HG02885 (cell line): ENCODE measurements at regions not wholly inside any gene's neighbourhood (a gene's known extent, or its start where the extent isn't known, plus 50 kb on each side); places are given as distances from the start of the nearest gene placed in this dataset.
"Not testable (repeated sequence)": the region's sequence is repeated elsewhere in the genome, so short reads cannot be mapped to it uniquely, and the experiment has no call there.

Experiments used
- ATAC-seq: cut with Tn5 transposase; IDR thresholded peaks from one replicate; pipeline ENCODE4 v1.9.1; 2021; ENCODE audit warnings: mild to moderate bottlenecking; ENCODE audit not compliant: unreplicated experiment, poor library complexity

- ATAC-seq = no peak
Measured at GRCh38 chr4:156137679-156138473, 184.2 kb upstream of the CTSO start.

- ATAC-seq = no peak
Measured at GRCh38 chr4:156132196-156132595, 178.5 kb upstream of the CTSO start.

GRCh38 chr4:156128616-156129015 is 174.9 kb upstream of the CTSO start:
- ATAC-seq = no peak

GRCh38 chr4:156118507-156119220 is 165.0 kb upstream of the CTSO start:
- no peak for ATAC-seq

- ATAC-seq = no peak
Measured at GRCh38 chr4:156117743-156118142, 164.1 kb upstream of the CTSO start.

- ATAC-seq = no peak
Measured at GRCh38 chr4:156116991-156117390, 163.3 kb upstream of the CTSO start.

- peak; percentile 46 for ATAC-seq
Measured at GRCh38 chr4:156113138-156113765, 159.6 kb upstream of the CTSO start.

- no peak for ATAC-seq
Measured at GRCh38 chr4:156111686-156112085, 158.0 kb upstream of the CTSO start.

- peak; percentile 45 for ATAC-seq
Measured at GRCh38 chr4:156109943-156110900, 156.6 kb upstream of the CTSO start.

GRCh38 chr4:156109087-156109486 is 155.4 kb upstream of the CTSO start:
- ATAC-seq = not testable (repeated sequence)

- ATAC-seq = no peak
Measured at GRCh38 chr4:156103311-156103710, 149.6 kb upstream of the CTSO start.

GRCh38 chr4:156102411-156102810 is 148.7 kb upstream of the CTSO start:
- ATAC-seq = no peak

GRCh38 chr4:156101571-156101970 is 147.9 kb upstream of the CTSO start:
- no peak for ATAC-seq

GRCh38 chr4:156100651-156101050 is 147.0 kb upstream of the CTSO start:
- no peak for ATAC-seq

- ATAC-seq = no peak
Measured at GRCh38 chr4:156098805-156099204, 145.1 kb upstream of the CTSO start.

- no peak for ATAC-seq
Measured at GRCh38 chr4:156085100-156085499, 131.4 kb upstream of the CTSO start.

GRCh38 chr4:156084373-156084772 is 130.7 kb upstream of the CTSO start:
- ATAC-seq = no peak

- ATAC-seq = no peak
Measured at GRCh38 chr4:156073976-156074375, 120.3 kb upstream of the CTSO start.

- ATAC-seq = no peak
Measured at GRCh38 chr4:156060661-156061060, 107.0 kb upstream of the CTSO start.

GRCh38 chr4:156053174-156053573 is 99.5 kb upstream of the CTSO start:
- no peak for ATAC-seq
